Lung (tissue), 11 donors: ENCODE measurements at regions not wholly inside any gene's neighbourhood (a gene's known extent, or its start where the extent isn't known, plus 50 kb on each side); places are given as distances from the start of the nearest gene placed in this dataset.

Experiments used
- ATAC-seq: fragments of 200-7000 bp; cut with Tn5 transposase; one replicate; pipeline ENCODE4 v1.9.1; 2020; ENCODE audit warnings: moderate number of reproducible peaks; ENCODE audit not compliant: insufficient read depth, low FRiP score
- DNase-seq, 3 donors: peaks; one replicate each; pipeline ENCODE4 v3.0.0-alpha.2; 2013 to 2017
- H3K27ac ChIP-seq, 2 donors: one replicate each; pipeline ENCODE4 v1.5.1; 2013; ENCODE audit warnings: mild to moderate bottlenecking in 2 of 2, moderate library complexity in 2 of 2, control low read depth in 1 of 2, inconsistent platforms in 1 of 2, low read depth in 1 of 2, low read length in 1 of 2
- H3K27me3 ChIP-seq, 3 donors: one replicate each; pipeline ENCODE4 v1.5.1; 2013; ENCODE audit warnings: low read length in 2 of 3; ENCODE audit not compliant: control insufficient read depth in 3 of 3, insufficient read depth in 3 of 3
- H3K36me3 ChIP-seq, 4 donors: one replicate each; pipeline ENCODE4 v1.5.1; 2013; ENCODE audit warnings: low read length in 4 of 4, mild to moderate bottlenecking in 1 of 4, moderate library complexity in 1 of 4; ENCODE audit not compliant: control insufficient read depth in 4 of 4, insufficient read depth in 4 of 4
- H3K4me1 ChIP-seq, 5 donors: one replicate each; pipeline ENCODE4 v1.5.1; 2013; ENCODE audit warnings: low read length in 5 of 5, mild to moderate bottlenecking in 2 of 5, moderate library complexity in 1 of 5; ENCODE audit not compliant: control insufficient read depth in 5 of 5, insufficient read depth in 5 of 5
- H3K4me3 ChIP-seq: one replicate; pipeline ENCODE4 v1.5.1; 2013; ENCODE audit warnings: mild to moderate bottlenecking, control low read depth, moderate library complexity
- H3K9ac ChIP-seq, 2 donors: one replicate each; pipeline ENCODE4 v1.5.1; 2013; ENCODE audit warnings: low read length in 2 of 2, control low read depth in 1 of 2; ENCODE audit not compliant: insufficient read depth in 1 of 2
- H3K9me3 ChIP-seq, 4 donors: one replicate each; pipeline ENCODE4 v1.5.1; 2013; ENCODE audit warnings: low read length in 3 of 4, mild to moderate bottlenecking in 1 of 4, moderate library complexity in 1 of 4; ENCODE audit not compliant: control insufficient read depth in 4 of 4, insufficient read depth in 3 of 4
- WGBS, 2 donors: extraction: QIAGEN DNeasy Blood & Tissue Kit; methylation state at CpG; one replicate each; pipeline ENCODE4 v1.1.7; 2013; 5-methylcytosine and 5-hydroxymethylcytosine counted together
- TF ChIP-seq, protein P1 (sequence below): IDR thresholded peaks from 2 replicates; pipeline ENCODE4 v1.5.1; 2012; ENCODE audit warnings: mild to moderate bottlenecking; ENCODE audit errors: control extremely low read depth, extremely low read depth
- donor health status: control.
- donor health status: control.
- donor health status: Bipolar disorder and iron deficiency.
- donor health status: healthy.
- donor health status: DM: yes; HTN: yes; CAD: no.

DNA sequence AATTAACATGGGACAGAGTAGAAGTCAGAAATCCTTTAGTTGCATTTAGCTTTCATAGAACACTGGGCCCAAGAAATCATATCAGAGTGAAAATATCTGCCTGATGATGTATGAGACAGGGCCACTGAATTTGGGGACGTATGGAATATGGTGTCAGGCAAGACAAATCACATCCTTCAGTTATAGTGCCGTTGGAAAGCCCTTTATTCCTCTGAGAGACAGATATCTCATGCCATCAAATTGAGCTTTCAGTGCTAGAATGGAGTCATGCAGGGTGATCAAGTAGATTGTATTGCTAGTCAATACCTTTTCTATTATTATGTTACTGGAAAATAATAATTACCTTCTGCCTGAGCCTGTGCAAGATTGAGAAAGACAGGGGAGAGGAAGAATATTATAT, 398.2 kb upstream of the RARB start:
- Histone ChIP-seq H3K36me3 (no peaks in the 10 kb centered on the region), H3K27me3 (no peaks in the 10 kb centered on the region), H3K27ac (no peak overlapping the region), H3K4me1 (peaks cover 0 to 20% (median 4%) of the 10 kb centered on the region in 5 donors), H3K4me3 (no peak overlapping the region), H3K9ac (no peak overlapping the region), H3K9me3 (no peaks in the 10 kb centered on the region)
- TF ChIP-seq, protein P1, sequence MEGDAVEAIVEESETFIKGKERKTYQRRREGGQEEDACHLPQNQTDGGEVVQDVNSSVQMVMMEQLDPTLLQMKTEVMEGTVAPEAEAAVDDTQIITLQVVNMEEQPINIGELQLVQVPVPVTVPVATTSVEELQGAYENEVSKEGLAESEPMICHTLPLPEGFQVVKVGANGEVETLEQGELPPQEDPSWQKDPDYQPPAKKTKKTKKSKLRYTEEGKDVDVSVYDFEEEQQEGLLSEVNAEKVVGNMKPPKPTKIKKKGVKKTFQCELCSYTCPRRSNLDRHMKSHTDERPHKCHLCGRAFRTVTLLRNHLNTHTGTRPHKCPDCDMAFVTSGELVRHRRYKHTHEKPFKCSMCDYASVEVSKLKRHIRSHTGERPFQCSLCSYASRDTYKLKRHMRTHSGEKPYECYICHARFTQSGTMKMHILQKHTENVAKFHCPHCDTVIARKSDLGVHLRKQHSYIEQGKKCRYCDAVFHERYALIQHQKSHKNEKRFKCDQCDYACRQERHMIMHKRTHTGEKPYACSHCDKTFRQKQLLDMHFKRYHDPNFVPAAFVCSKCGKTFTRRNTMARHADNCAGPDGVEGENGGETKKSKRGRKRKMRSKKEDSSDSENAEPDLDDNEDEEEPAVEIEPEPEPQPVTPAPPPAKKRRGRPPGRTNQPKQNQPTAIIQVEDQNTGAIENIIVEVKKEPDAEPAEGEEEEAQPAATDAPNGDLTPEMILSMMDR, result no peak
- DNase-seq (no peak), ATAC-seq (no peak)
- 65 to 82% methylated on average over 2 of the region's 2 CpGs for WGBS, 2 donors

DNA sequence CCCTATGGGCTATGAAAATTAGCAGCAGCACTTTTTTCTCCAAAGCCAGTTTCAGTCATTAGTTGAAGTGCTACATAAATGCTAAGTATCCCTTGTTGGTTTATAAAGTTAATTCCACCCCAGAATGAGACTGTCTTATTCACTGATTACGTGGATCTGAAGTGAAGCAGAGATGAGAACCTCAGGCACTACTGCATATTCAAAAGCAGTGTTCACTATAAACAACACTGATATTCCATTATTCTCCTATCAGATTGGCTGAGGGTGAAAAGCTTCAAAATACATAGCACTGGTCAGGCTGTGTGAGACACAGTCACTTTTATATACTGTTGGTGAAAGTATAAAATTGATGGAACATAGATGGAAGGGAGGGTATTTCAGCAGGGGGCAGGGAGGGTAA, 395.7 kb upstream of the RARB start:
- H3K4me3 ChIP-seq, result no peak overlapping the region
- TF ChIP-seq, protein P1, result no peak
- no peaks in the 10 kb centered on the region for H3K27me3 ChIP-seq
- ATAC-seq (no peak), DNase-seq (peak in 2 of 3 donors; percentile 62 to 66)
- H3K36me3 ChIP-seq, result no peaks in the 10 kb centered on the region
- H3K27ac ChIP-seq, result no peak overlapping the region
- WGBS, 2 donors, result 55 to 73% methylated on average over 1 of the region's 1 CpG
- H3K4me1 ChIP-seq, result peaks cover 2 to 31% (median 4%) of the 10 kb centered on the region in 5 donors
- H3K9ac ChIP-seq, result no peak overlapping the region
- no peaks in the 10 kb centered on the region for H3K9me3 ChIP-seq

DNA sequence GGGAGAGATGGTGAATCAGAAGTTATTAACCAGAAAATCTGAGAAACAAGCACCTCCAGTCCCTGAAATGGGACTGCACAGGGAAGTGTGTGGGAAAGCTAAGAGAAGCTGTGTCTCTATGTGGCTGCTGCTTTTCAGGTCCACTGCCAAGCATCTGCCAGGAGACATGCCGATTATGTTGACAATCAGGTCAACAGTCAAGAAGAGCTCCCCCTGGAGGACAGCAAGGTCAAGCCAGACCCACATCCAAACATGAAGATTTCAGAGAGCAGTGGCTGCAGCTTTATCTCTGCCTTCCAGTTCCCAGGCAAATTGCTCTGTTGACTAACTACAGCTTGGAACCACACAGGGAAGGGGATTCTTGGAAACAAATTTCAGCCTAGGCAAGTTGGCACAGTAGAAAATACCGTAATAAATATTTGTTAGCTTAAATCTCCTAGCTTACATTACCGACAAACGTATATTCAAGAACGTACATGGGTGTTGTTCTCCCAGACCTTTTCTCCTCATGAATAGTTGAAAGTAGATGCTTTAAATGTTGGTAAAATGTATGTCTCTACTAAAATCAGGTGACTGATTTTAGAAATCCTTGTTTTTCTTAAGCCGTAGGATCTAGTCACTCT, 394.5 kb upstream of the RARB start:
- Histone ChIP-seq H3K9me3 (no peaks in the 10 kb centered on the region), H3K9ac (no peak overlapping the region), H3K27ac (no peak overlapping the region), H3K4me1 (peaks cover 1 to 41% (median 6%) of the 10 kb centered on the region in 5 donors), H3K4me3 (no peak overlapping the region), H3K27me3 (no peaks in the 10 kb centered on the region), H3K36me3 (no peaks in the 10 kb centered on the region)
- peak; percentile 37 for ATAC-seq
- peak; percentile 75 to 95 (median 92) for DNase-seq
- 70% methylated on average over 6 of the region's 6 CpGs for WGBS, 2 donors
- TF ChIP-seq, protein P1, result peak; percentile 25

DNA sequence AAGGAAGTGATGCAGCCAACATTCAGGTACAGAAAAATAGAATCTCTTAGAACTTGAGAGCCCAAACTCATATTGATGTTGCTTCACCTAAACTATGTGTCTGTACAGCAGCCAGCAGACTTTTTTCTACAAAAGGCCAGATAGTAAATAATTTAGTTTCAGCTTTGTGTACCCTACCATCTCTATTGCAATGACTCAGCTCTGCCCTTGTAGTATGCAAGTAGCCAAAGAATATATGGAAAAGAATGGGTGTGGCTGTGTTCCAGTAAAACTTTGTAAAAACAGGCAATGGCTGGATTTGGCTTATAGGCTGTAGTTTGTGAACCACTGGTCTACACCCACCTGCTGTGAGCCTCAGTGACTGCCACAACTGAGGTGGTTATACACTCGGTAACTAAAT, 392.5 kb upstream of the RARB start:
- Histone ChIP-seq H3K9me3 (no peaks in the 10 kb centered on the region), H3K9ac (no peak overlapping the region), H3K4me3 (no peak overlapping the region), H3K27me3 (no peaks in the 10 kb centered on the region), H3K4me1 (peaks cover 1 to 43% (median 8%) of the 10 kb centered on the region in 5 donors), H3K36me3 (no peaks in the 10 kb centered on the region), H3K27ac (no peak overlapping the region)
- DNase-seq (no peak), ATAC-seq (no peak)
- 92 to 93% methylated on average over 1 of the region's 1 CpG for WGBS, 2 donors
- TF ChIP-seq, protein P1, result no peak
